Loucy (cell line): ENCODE measurements at regions not wholly inside any gene's neighbourhood (a gene's known extent, or its start where the extent isn't known, plus 50 kb on each side); places are given as distances from the start of the nearest gene placed in this dataset.

ENCODE experiments used
- H2AFZ ChIP-seq: fragments of 200-600 bp; sonication (generic); 2 replicates; pipeline ENCODE4 v1.6.0; 2016; ENCODE audit warnings: antibody characterized with exemption, mild to moderate bottlenecking, low read length, moderate library complexity
- H3F3A ChIP-seq: fragments of 200-600 bp; 2 replicates; pipeline ENCODE4 v1.6.0; 2016; ENCODE audit warnings: antibody characterized with exemption, low read depth, mild to moderate bottlenecking
- H3K27me3 ChIP-seq: fragments of 200-600 bp; sonication (generic); 2 replicates; pipeline ENCODE4 v1.6.1; 2014; ENCODE audit warnings: low read length, mild to moderate bottlenecking; ENCODE audit not compliant: insufficient read depth, poor library complexity, severe bottlenecking
- H3K36me3 ChIP-seq: fragments of 200-600 bp; sonication (generic); 2 replicates; pipeline ENCODE4 v1.6.1; 2016; ENCODE audit warnings: low read length; ENCODE audit not compliant: insufficient read depth
- H3K4me1 ChIP-seq: fragments of 200-600 bp; sonication (generic); 2 replicates; pipeline ENCODE4 v1.5.1; 2014; ENCODE audit warnings: low read length, mild to moderate bottlenecking; ENCODE audit not compliant: insufficient read depth, poor library complexity, severe bottlenecking
- H3K4me2 ChIP-seq: fragments of 200-600 bp; sonication (generic); 2 replicates; pipeline ENCODE4 v1.6.0; 2014; ENCODE audit warnings: antibody characterized with exemption, low read length, low read depth, mild to moderate bottlenecking; ENCODE audit not compliant: poor library complexity, severe bottlenecking
- H3K4me3 ChIP-seq: fragments of 200-600 bp; sonication (generic); 2 replicates; pipeline ENCODE4 v1.5.1; 2014; ENCODE audit warnings: low read length, mild to moderate bottlenecking, mixed read lengths; ENCODE audit not compliant: poor library complexity, severe bottlenecking
- H3K79me2 ChIP-seq: fragments of 200-600 bp; sonication (generic); 2 replicates; pipeline ENCODE4 v1.6.1; 2014; ENCODE audit warnings: low read length; ENCODE audit not compliant: insufficient read depth
- H3K9ac ChIP-seq: fragments of 200-600 bp; sonication (generic); 2 replicates; pipeline ENCODE4 v1.6.0; 2014; ENCODE audit warnings: mild to moderate bottlenecking, low read depth, low read length, moderate library complexity; ENCODE audit not compliant: poor library complexity, severe bottlenecking
- H3K9me2 ChIP-seq: fragments of 200-600 bp; sonication (generic); replicated peaks from 2 replicates; pipeline ENCODE4 v1.6.1; 2016; ENCODE audit warnings: low read depth, low read length, mixed read lengths
- H3K9me3 ChIP-seq: fragments of 200-600 bp; sonication (generic); 2 replicates; pipeline ENCODE4 v1.6.1; 2014; ENCODE audit warnings: mild to moderate bottlenecking, antibody characterized with exemption, low read length, low read depth; ENCODE audit not compliant: insufficient read depth
- H4K20me1 ChIP-seq: fragments of 200-600 bp; sonication (generic); 2 replicates; pipeline ENCODE4 v1.6.0; 2014; ENCODE audit warnings: antibody characterized with exemption, low read length, mild to moderate bottlenecking; ENCODE audit not compliant: insufficient read depth, poor library complexity, severe bottlenecking
- CTCF ChIP-seq: fragments of 200-600 bp; sonication (generic); conservative IDR thresholded peaks from 2 replicates; pipeline ENCODE4 v1.5.1; 2014; ENCODE audit warnings: mild to moderate bottlenecking, antibody characterized with exemption, low read length
- EZH2phosphoT487 ChIP-seq: fragments of 200-600 bp; IDR thresholded peaks from 2 replicates; pipeline ENCODE4 v1.6.1; 2018; ENCODE audit warnings: antibody characterized with exemption, mild to moderate bottlenecking, moderate library complexity, borderline replicate concordance

- no peak for TF ChIP-seq EZH2phosphoT487
- no peak for TF ChIP-seq CTCF
- H3K27me3 ChIP-seq = no peaks in the 10 kb centered on the region
Measured at GRCh38 chr12:70078161-70078560, 165.1 kb upstream of the CNOT2 start.

GRCh38 chr12:70080566-70080965 lies 162.7 kb upstream of the CNOT2 start:
- Histone ChIP-seq H3K27me3 (no peaks in the 10 kb centered on the region), H3K79me2 (no peaks in the 10 kb centered on the region), H3K9ac (no peak overlapping the region), H3F3A (no peaks in the 10 kb centered on the region), H2AFZ (no peak overlapping the region), H3K4me3 (no peak overlapping the region), H3K4me2 (no peak overlapping the region), H3K36me3 (no peaks in the 10 kb centered on the region), H3K9me3 (no peaks in the 10 kb centered on the region; the same call in 1 of the 2 replicates), H3K9me2 (0 out of 2 replicates have a peak, but pooled peaks cover 3% of the 10 kb centered on the region), H4K20me1 (no peaks in the 10 kb centered on the region), H3K4me1 (no peaks in the 10 kb centered on the region)
- no peak for TF ChIP-seq CTCF
- no peak for TF ChIP-seq EZH2phosphoT487

More at GRCh38 chr12:70078161-70078560, 165.1 kb upstream of the CNOT2 start:
- Histone ChIP-seq H3K4me2 (no peak overlapping the region), H3K4me3 (no peak overlapping the region), H4K20me1 (no peaks in the 10 kb centered on the region), H3F3A (no peaks in the 10 kb centered on the region), H3K9me2 (0 out of 2 replicates have a peak, but pooled peaks cover 3% of the 10 kb centered on the region), H3K79me2 (no peaks in the 10 kb centered on the region), H3K36me3 (no peaks in the 10 kb centered on the region), H3K9ac (no peak overlapping the region), H2AFZ (no peak overlapping the region), H3K9me3 (no peaks in the 10 kb centered on the region; the same call in 1 of the 2 replicates), H3K4me1 (peaks cover 10% of the 10 kb centered on the region)

- Histone ChIP-seq H3K9ac (no peak overlapping the region), H3K9me3 (no peaks in the 10 kb centered on the region; the same call in 1 of the 2 replicates), H3F3A (no peaks in the 10 kb centered on the region)
Measured at GRCh38 chr12:70082997-70083676, 160.1 kb upstream of the CNOT2 start.

More at GRCh38 chr12:70082997-70083676, 160.1 kb upstream of the CNOT2 start:
- Histone ChIP-seq H3K4me2 (no peak overlapping the region), H2AFZ (no peak overlapping the region), H3K4me3 (no peak overlapping the region), H4K20me1 (no peaks in the 10 kb centered on the region), H3K9me2 (0 out of 2 replicates have a peak, but pooled peaks cover 3% of the 10 kb centered on the region), H3K27me3 (no peaks in the 10 kb centered on the region), H3K4me1 (no peaks in the 10 kb centered on the region), H3K36me3 (no peaks in the 10 kb centered on the region), H3K79me2 (no peaks in the 10 kb centered on the region)
- TF ChIP-seq CTCF = no peak
